ENCODE measurements at regions not wholly inside any gene's neighbourhood (a gene's known extent, or its start where the extent isn't known, plus 50 kb on each side); places are given as distances from the start of the nearest gene placed in this dataset.

GRCh38 chr2:133948610-133949290 is 305.1 kb upstream of the MGAT5 start:
- Histone ChIP-seq H3K36me3 (no peaks in the 10 kb centered on the region), H3K4me3 (no peak overlapping the region), H3K9me3 (no peaks in the 10 kb centered on the region), H3K27me3 (no peaks in the 10 kb centered on the region), H3K4me1 (no peaks in the 10 kb centered on the region), H3K27ac (no peak overlapping the region)
- intact Hi-C loops (cut with DNase I): no loop called here
- DNase-seq (ENCODE audit: low spot score in 2 of 2): no peak
- no peak for TF ChIP-seq CTCF (IDR thresholded peaks at IDR 0.05)

- no peak for TF ChIP-seq CTCF (IDR thresholded peaks at IDR 0.05)
- no peaks in the 10 kb centered on the region for H3K36me3 ChIP-seq
- H3K27me3 ChIP-seq: no peaks in the 10 kb centered on the region
- H3K4me3 ChIP-seq: no peak overlapping the region
- DNase-seq (ENCODE audit: low spot score in 2 of 2): no peak
- no peaks in the 10 kb centered on the region for H3K4me1 ChIP-seq
- H3K27ac ChIP-seq: no peak overlapping the region
- intact Hi-C loops (cut with DNase I): no loop called here
- H3K9me3 ChIP-seq: no peaks in the 10 kb centered on the region
Observed at GRCh38 chr2:133949595-133949994, 304.3 kb upstream of the MGAT5 start.

GRCh38 chr2:133951209-133951608 is 302.7 kb upstream of the MGAT5 start:
- TF ChIP-seq CTCF (IDR thresholded peaks at IDR 0.05): no peak
- H3K4me1 ChIP-seq: no peaks in the 10 kb centered on the region
- H3K9me3 ChIP-seq: no peaks in the 10 kb centered on the region
- intact Hi-C loops (cut with DNase I): no loop called here
- H3K27ac ChIP-seq: no peak overlapping the region
- no peaks in the 10 kb centered on the region for H3K27me3 ChIP-seq
- H3K36me3 ChIP-seq: no peaks in the 10 kb centered on the region
- no peak overlapping the region for H3K4me3 ChIP-seq
- DNase-seq (ENCODE audit: low spot score in 2 of 2): no peak

GRCh38 chr2:133952420-133952819 is 301.5 kb upstream of the MGAT5 start:
- no peak for DNase-seq (ENCODE audit: low spot score in 2 of 2)
- H3K27me3 ChIP-seq: no peaks in the 10 kb centered on the region
- H3K36me3 ChIP-seq: no peaks in the 10 kb centered on the region
- no peak overlapping the region for H3K4me3 ChIP-seq
- no peak for TF ChIP-seq CTCF (IDR thresholded peaks at IDR 0.05)
- H3K4me1 ChIP-seq: no peaks in the 10 kb centered on the region
- intact Hi-C loops (cut with DNase I): no loop called here
- H3K27ac ChIP-seq: no peak overlapping the region
- H3K9me3 ChIP-seq: no peaks in the 10 kb centered on the region

GRCh38 chr2:133952896-133953295 is 301.0 kb upstream of the MGAT5 start:
- H3K36me3 ChIP-seq: no peaks in the 10 kb centered on the region
- H3K9me3 ChIP-seq: no peaks in the 10 kb centered on the region
- DNase-seq (ENCODE audit: low spot score in 2 of 2): no peak
- intact Hi-C loops (cut with DNase I): no loop called here
- no peaks in the 10 kb centered on the region for H3K4me1 ChIP-seq
- no peak for TF ChIP-seq CTCF (IDR thresholded peaks at IDR 0.05)
- no peaks in the 10 kb centered on the region for H3K27me3 ChIP-seq
- H3K4me3 ChIP-seq: no peak overlapping the region
- H3K27ac ChIP-seq: no peak overlapping the region

- Histone ChIP-seq H3K4me3 (no peak overlapping the region), H3K27ac (no peak overlapping the region), H3K9me3 (no peaks in the 10 kb centered on the region), H3K36me3 (no peaks in the 10 kb centered on the region), H3K4me1 (no peaks in the 10 kb centered on the region), H3K27me3 (no peaks in the 10 kb centered on the region)
- DNase-seq (ENCODE audit: low spot score in 2 of 2): no peak
- TF ChIP-seq CTCF (IDR thresholded peaks at IDR 0.05): no peak
- intact Hi-C loops (cut with DNase I): no loop called here
Observed at GRCh38 chr2:133953524-133953923, 300.3 kb upstream of the MGAT5 start.
